Osteoblast (primary cell): ENCODE measurements at regions not wholly inside any gene's neighbourhood (a gene's known extent, or its start where the extent isn't known, plus 50 kb on each side); places are given as distances from the start of the nearest gene placed in this dataset.

Source experiments
- DNase-seq: peaks from one replicate; pipeline ENCODE4 v3.0.0; 2011; ENCODE audit warnings: low spot score, mixed read lengths; ENCODE audit not compliant: insufficient read length; ENCODE audit errors: missing footprints
- H2AFZ ChIP-seq: 2 replicates; pipeline ENCODE4 v1.6.0; 2011; ENCODE audit warnings: mild to moderate bottlenecking, low read length
- H3K27ac ChIP-seq: 2 replicates; pipeline ENCODE4 v1.5.1; 2011; ENCODE audit warnings: mild to moderate bottlenecking, low read depth, low read length, moderate library complexity
- H3K27me3 ChIP-seq: 2 replicates; pipeline ENCODE4 v1.6.0; 2012; ENCODE audit warnings: mild to moderate bottlenecking, control low read depth, inconsistent platforms, low read length, moderate library complexity; ENCODE audit not compliant: insufficient read depth
- H3K36me3 ChIP-seq: 2 replicates; pipeline ENCODE4 v1.5.1; 2011; ENCODE audit warnings: mild to moderate bottlenecking, low read length, control low read depth, moderate library complexity; ENCODE audit not compliant: insufficient read depth
- H3K4me1 ChIP-seq: 2 replicates; pipeline ENCODE4 v1.5.1; 2011; ENCODE audit warnings: mild to moderate bottlenecking, low read length, control low read depth, moderate library complexity; ENCODE audit not compliant: insufficient read depth
- H3K4me2 ChIP-seq: 2 replicates; pipeline ENCODE4 v1.6.0; 2011; ENCODE audit warnings: mild to moderate bottlenecking, low read length; ENCODE audit not compliant: insufficient read depth
- H3K4me3 ChIP-seq: fragments of 200-600 bp; sonication (generic); 3 replicates; pipeline ENCODE4 v1.5.1; 2012; ENCODE audit warnings: mild to moderate bottlenecking, low read length, inconsistent platforms; ENCODE audit not compliant: insufficient read depth
- H3K79me2 ChIP-seq: 2 replicates; pipeline ENCODE4 v1.6.0; 2012; ENCODE audit warnings: mild to moderate bottlenecking, low read length, control low read depth, inconsistent platforms; ENCODE audit not compliant: insufficient read depth
- H3K9me3 ChIP-seq: 2 replicates; pipeline ENCODE4 v1.5.1; 2011; ENCODE audit warnings: low read depth, low read length, control low read depth
- H4K20me1 ChIP-seq: 2 replicates; pipeline ENCODE4 v1.6.0; 2012; ENCODE audit warnings: mild to moderate bottlenecking, low read length, control low read depth; ENCODE audit not compliant: insufficient read depth
- CTCF ChIP-seq: IDR thresholded peaks from 2 replicates; pipeline ENCODE4 v1.5.1; 2011; ENCODE audit warnings: mild to moderate bottlenecking, low read depth, low read length, moderate library complexity; ENCODE audit errors: extremely low read depth

- peaks cover 4% of the 10 kb centered on the region for H3K27me3 ChIP-seq
- no peaks in the 10 kb centered on the region for H4K20me1 ChIP-seq
- no peaks in the 10 kb centered on the region for H3K9me3 ChIP-seq
- H3K4me3 ChIP-seq, result no peak overlapping the region
- H3K36me3 ChIP-seq, result no peaks in the 10 kb centered on the region
- no peak for DNase-seq
- no peak overlapping the region for H3K27ac ChIP-seq
- no peaks in the 10 kb centered on the region for H3K79me2 ChIP-seq
- H3K4me2 ChIP-seq, result no peak overlapping the region
- H2AFZ ChIP-seq, result no peak overlapping the region
- TF ChIP-seq CTCF, result no peak
- H3K4me1 ChIP-seq, result no peaks in the 10 kb centered on the region
These were observed 377.4 kb downstream of the C12orf50 start for GRCh38 chr12:87651670-87652425.

DNA sequence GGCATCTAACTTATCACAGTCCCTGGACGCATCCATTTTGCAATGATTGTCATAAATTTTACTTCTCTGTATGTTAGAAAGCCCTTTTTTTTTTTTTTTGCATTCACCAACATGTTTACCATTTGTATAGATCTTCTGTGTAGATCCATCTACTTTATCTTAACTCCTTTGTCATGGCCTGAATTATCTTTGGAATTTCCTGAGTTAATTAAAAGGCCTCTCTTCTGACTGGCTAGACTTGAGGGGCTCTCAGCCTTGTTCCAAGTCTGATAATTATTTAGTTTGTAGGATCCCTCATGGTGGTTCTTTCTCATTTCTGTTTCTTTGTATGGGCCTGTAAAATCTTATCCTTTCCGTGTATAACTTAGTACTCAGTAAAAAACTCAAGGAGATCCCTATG is 387.0 kb downstream of the C12orf50 start:
- H3K27me3 ChIP-seq, result no peaks in the 10 kb centered on the region

DNA sequence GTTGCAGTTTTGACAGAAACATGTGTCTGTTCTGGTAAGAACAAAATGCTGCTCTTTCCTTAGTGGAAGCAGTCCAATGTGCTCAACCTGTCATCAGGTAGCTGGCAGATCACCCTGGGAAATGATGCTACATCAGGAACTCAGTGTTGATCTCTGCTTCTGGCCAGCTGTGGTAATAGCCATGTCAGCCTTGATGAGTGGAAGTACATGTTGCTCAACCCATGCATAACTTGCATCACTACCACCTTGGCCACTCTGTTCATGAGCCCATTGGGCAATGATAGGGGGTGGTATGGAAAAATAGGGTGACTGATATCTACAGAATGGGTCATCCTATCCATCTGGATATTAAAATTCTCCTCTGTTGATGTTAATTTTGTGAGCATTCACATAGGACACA is 411.0 kb downstream of the C12orf50 start:
- no peaks in the 10 kb centered on the region for H3K79me2 ChIP-seq
- DNase-seq, result no peak
- no peak overlapping the region for H3K4me3 ChIP-seq
- H3K4me1 ChIP-seq, result no peaks in the 10 kb centered on the region
- no peaks in the 10 kb centered on the region for H4K20me1 ChIP-seq
- no peak for TF ChIP-seq CTCF
- H2AFZ ChIP-seq, result no peak overlapping the region
- no peaks in the 10 kb centered on the region for H3K27me3 ChIP-seq
- no peaks in the 10 kb centered on the region for H3K9me3 ChIP-seq
- H3K4me2 ChIP-seq, result no peak overlapping the region
- no peaks in the 10 kb centered on the region for H3K36me3 ChIP-seq
- no peak overlapping the region for H3K27ac ChIP-seq

More for the DNA sequence above, 387.0 kb downstream of the C12orf50 start:
- Histone ChIP-seq H3K4me2 (no peak overlapping the region), H3K4me1 (no peaks in the 10 kb centered on the region), H3K36me3 (no peaks in the 10 kb centered on the region), H2AFZ (no peak overlapping the region), H3K79me2 (no peaks in the 10 kb centered on the region), H4K20me1 (no peaks in the 10 kb centered on the region), H3K27ac (no peak overlapping the region), H3K9me3 (no peaks in the 10 kb centered on the region), H3K4me3 (no peak overlapping the region)
- no peak for DNase-seq
- TF ChIP-seq CTCF, result no peak

GRCh38 chr12:87612996-87613395 is 416.2 kb downstream of the C12orf50 start:
- Histone ChIP-seq H3K27me3 (no peaks in the 10 kb centered on the region), H3K27ac (no peak overlapping the region), H3K4me2 (no peak overlapping the region), H4K20me1 (no peaks in the 10 kb centered on the region), H3K36me3 (no peaks in the 10 kb centered on the region), H3K4me3 (no peak overlapping the region), H3K79me2 (no peaks in the 10 kb centered on the region), H3K9me3 (no peaks in the 10 kb centered on the region), H2AFZ (no peak overlapping the region), H3K4me1 (no peaks in the 10 kb centered on the region)
- TF ChIP-seq CTCF, result no peak
- no peak for DNase-seq
